Smooth muscle cell (in vitro differentiated cells): ENCODE measurements at regions not wholly inside any gene's neighbourhood (a gene's known extent, or its start where the extent isn't known, plus 50 kb on each side); places are given as distances from the start of the nearest gene placed in this dataset.
A peak's percentile ranks its signal among the peaks of the same experiment; 100 is the strongest.

Source experiments
- DNase-seq: peaks from one replicate; lab custom pipeline; 2025; ENCODE audit not compliant: unreplicated experiment; lab: John Stamatoyannopoulos, UW
- H2AFZ ChIP-seq: fragments of 200-600 bp; sonication (generic); 2 replicates; pipeline ENCODE4 v1.6.0; 2016; ENCODE audit warnings: antibody characterized with exemption, low read depth, mild to moderate bottlenecking
- H3F3A ChIP-seq: fragments of 200-600 bp; sonication (generic); 2 replicates; pipeline ENCODE4 v1.6.0; 2017; ENCODE audit warnings: antibody characterized with exemption, low read depth
- H3K27ac ChIP-seq: fragments of 200-600 bp; sonication (generic); 2 replicates; pipeline ENCODE4 v1.5.1; 2016; ENCODE audit warnings: low read depth, mild to moderate bottlenecking
- H3K27me3 ChIP-seq: fragments of 200-600 bp; sonication (generic); 2 replicates; pipeline ENCODE4 v1.6.1; 2016; ENCODE audit warnings: low read depth, mild to moderate bottlenecking
- H3K36me3 ChIP-seq: fragments of 200-600 bp; sonication (generic); 2 replicates; pipeline ENCODE4 v1.5.1; 2016; ENCODE audit warnings: low read depth
- H3K4me1 ChIP-seq: fragments of 200-600 bp; sonication (generic); 2 replicates; pipeline ENCODE4 v1.5.1; 2016; ENCODE audit warnings: low read depth
- H3K4me2 ChIP-seq: fragments of 200-600 bp; sonication (generic); 2 replicates; pipeline ENCODE4 v1.6.0; 2016; ENCODE audit warnings: mild to moderate bottlenecking
- H3K4me3 ChIP-seq: fragments of 200-600 bp; sonication (generic); 2 replicates; pipeline ENCODE4 v1.5.1; 2016; ENCODE audit warnings: mild to moderate bottlenecking
- H3K79me2 ChIP-seq: fragments of 200-600 bp; sonication (generic); 2 replicates; pipeline ENCODE4 v1.6.0; 2016; ENCODE audit warnings: low read depth, mild to moderate bottlenecking
- H3K9ac ChIP-seq: fragments of 200-600 bp; sonication (generic); 2 replicates; pipeline ENCODE4 v1.6.0; 2016; ENCODE audit warnings: low read depth
- H3K9me3 ChIP-seq: fragments of 200-600 bp; sonication (generic); replicated peaks from 2 replicates; pipeline ENCODE4 v1.5.1; 2016; ENCODE audit warnings: low read depth
- H4K20me1 ChIP-seq: fragments of 200-600 bp; sonication (generic); 2 replicates; pipeline ENCODE4 v1.6.0; 2016; ENCODE audit warnings: low read depth
- WGBS: methylation state at CpG from one replicate; pipeline ENCODE4 v1.1.7; 2016; ENCODE audit warnings: low lambda C conversion rate; 5-methylcytosine and 5-hydroxymethylcytosine counted together
- TF ChIP-seq, protein P1 (sequence below): fragments of 200-600 bp; sonication (generic); IDR thresholded peaks from 2 replicates; pipeline ENCODE4 v1.5.1; 2017; ENCODE audit warnings: borderline replicate concordance, mild to moderate bottlenecking, antibody characterized with exemption; ENCODE audit not compliant: insufficient read depth, poor library complexity, severe bottlenecking

DNA sequence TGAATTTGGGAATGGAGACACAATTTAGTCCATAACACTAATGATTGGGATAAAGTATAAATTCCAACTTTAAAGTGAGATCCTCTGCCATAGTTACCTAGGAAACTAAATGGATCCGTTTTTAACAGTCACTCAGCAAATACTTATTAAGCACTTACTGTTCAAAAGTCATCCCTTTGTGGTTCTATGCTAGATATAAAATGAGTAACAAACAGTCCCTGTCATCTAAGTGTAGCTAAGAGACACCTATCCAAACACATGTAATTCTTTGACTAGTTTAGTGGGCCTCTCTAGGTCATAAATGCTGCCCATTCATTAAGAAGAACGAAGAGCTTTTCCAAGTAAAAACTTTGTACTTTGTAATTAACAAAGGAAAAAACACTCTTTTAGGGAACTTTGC is 244.2 kb upstream of the CDIN1 start:
- no peaks in the 10 kb centered on the region for H3K9me3 ChIP-seq
- H3K4me1 ChIP-seq, result no peaks in the 10 kb centered on the region
- TF ChIP-seq, protein P1, sequence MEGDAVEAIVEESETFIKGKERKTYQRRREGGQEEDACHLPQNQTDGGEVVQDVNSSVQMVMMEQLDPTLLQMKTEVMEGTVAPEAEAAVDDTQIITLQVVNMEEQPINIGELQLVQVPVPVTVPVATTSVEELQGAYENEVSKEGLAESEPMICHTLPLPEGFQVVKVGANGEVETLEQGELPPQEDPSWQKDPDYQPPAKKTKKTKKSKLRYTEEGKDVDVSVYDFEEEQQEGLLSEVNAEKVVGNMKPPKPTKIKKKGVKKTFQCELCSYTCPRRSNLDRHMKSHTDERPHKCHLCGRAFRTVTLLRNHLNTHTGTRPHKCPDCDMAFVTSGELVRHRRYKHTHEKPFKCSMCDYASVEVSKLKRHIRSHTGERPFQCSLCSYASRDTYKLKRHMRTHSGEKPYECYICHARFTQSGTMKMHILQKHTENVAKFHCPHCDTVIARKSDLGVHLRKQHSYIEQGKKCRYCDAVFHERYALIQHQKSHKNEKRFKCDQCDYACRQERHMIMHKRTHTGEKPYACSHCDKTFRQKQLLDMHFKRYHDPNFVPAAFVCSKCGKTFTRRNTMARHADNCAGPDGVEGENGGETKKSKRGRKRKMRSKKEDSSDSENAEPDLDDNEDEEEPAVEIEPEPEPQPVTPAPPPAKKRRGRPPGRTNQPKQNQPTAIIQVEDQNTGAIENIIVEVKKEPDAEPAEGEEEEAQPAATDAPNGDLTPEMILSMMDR, result no peak
- H3K36me3 ChIP-seq, result no peaks in the 10 kb centered on the region
- H3K4me3 ChIP-seq, result no peak overlapping the region
- no peak overlapping the region for H3K9ac ChIP-seq
- H4K20me1 ChIP-seq, result no peaks in the 10 kb centered on the region
- DNase-seq, result no peak
- H3K27me3 ChIP-seq, result no peaks in the 10 kb centered on the region
- H3K79me2 ChIP-seq, result no peaks in the 10 kb centered on the region
- no peak overlapping the region for H3K27ac ChIP-seq
- H3K4me2 ChIP-seq, result no peak overlapping the region
- H2AFZ ChIP-seq, result no peak overlapping the region
- 79% methylated on average over 2 of the region's 2 CpGs for WGBS
- H3F3A ChIP-seq, result peaks cover 9% of the 10 kb centered on the region

GRCh38 chr15:36335659-36336058 is 243.8 kb upstream of the CDIN1 start:
- no peaks in the 10 kb centered on the region for H3K4me1 ChIP-seq
- H3K4me2 ChIP-seq, result no peak overlapping the region
- no peaks in the 10 kb centered on the region for H3K27me3 ChIP-seq
- H3K4me3 ChIP-seq, result no peak overlapping the region
- H3K9ac ChIP-seq, result no peak overlapping the region
- no peaks in the 10 kb centered on the region for H4K20me1 ChIP-seq
- peaks cover 9% of the 10 kb centered on the region for H3F3A ChIP-seq
- no peak overlapping the region for H3K27ac ChIP-seq
- DNase-seq, result no peak
- no peaks in the 10 kb centered on the region for H3K36me3 ChIP-seq
- no peak overlapping the region for H2AFZ ChIP-seq
- no peaks in the 10 kb centered on the region for H3K9me3 ChIP-seq
- WGBS, result 97% methylated on average over 1 of the region's 1 CpG
- H3K79me2 ChIP-seq, result no peaks in the 10 kb centered on the region
- TF ChIP-seq, protein P1, result no peak

DNA sequence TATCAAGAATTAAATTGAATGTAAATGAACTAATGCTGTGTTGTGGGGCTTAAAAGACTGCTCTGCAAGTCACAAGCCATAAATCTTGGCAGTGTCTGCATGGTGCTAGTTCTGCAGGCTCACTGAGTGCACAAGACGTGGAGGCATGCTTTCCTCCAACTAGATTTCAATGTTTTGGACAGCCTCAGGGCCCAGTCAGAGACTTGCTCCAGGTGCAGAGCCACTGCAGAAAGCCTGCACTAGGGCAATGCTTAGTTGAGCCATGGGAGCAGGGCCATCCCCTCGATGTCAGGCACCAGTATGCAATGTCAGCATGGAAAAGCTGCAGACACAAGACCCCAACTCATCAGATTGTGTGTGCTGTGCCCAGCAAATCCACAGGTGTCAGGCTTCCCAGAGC is 234.5 kb upstream of the CDIN1 start:
- WGBS, result 37% methylated on average over 2 of the region's 2 CpGs
- no peaks in the 10 kb centered on the region for H3K9me3 ChIP-seq
- H3K9ac ChIP-seq, result no peak overlapping the region
- H3K27ac ChIP-seq, result no peak overlapping the region
- H4K20me1 ChIP-seq, result no peaks in the 10 kb centered on the region
- TF ChIP-seq, protein P1, result no peak
- H3K36me3 ChIP-seq, result no peaks in the 10 kb centered on the region
- H3K4me2 ChIP-seq, result peak overlapping the region; percentile 10
- H3K27me3 ChIP-seq, result no peaks in the 10 kb centered on the region
- no peak for DNase-seq
- H3K79me2 ChIP-seq, result no peaks in the 10 kb centered on the region
- peaks cover 18% of the 10 kb centered on the region for H3F3A ChIP-seq
- no peak overlapping the region for H2AFZ ChIP-seq
- H3K4me3 ChIP-seq, result no peak overlapping the region
- H3K4me1 ChIP-seq, result peaks cover 3% of the 10 kb centered on the region

GRCh38 chr15:36347272-36347858 is 232.1 kb upstream of the CDIN1 start:
- no peaks in the 10 kb centered on the region for H4K20me1 ChIP-seq
- H3K9me3 ChIP-seq, result no peaks in the 10 kb centered on the region
- no peak for DNase-seq
- TF ChIP-seq, protein P1, result no peak
- peaks cover 3% of the 10 kb centered on the region for H3K4me1 ChIP-seq
- peaks cover 18% of the 10 kb centered on the region for H3F3A ChIP-seq
- H3K79me2 ChIP-seq, result no peaks in the 10 kb centered on the region
- H2AFZ ChIP-seq, result no peak overlapping the region
- H3K27me3 ChIP-seq, result no peaks in the 10 kb centered on the region
- no peak overlapping the region for H3K9ac ChIP-seq
- H3K4me3 ChIP-seq, result no peak overlapping the region
- no peak overlapping the region for H3K4me2 ChIP-seq
- H3K36me3 ChIP-seq, result no peaks in the 10 kb centered on the region
- no peak overlapping the region for H3K27ac ChIP-seq
